ENCODE measurements at regions not wholly inside any gene's neighbourhood (a gene's known extent, or its start where the extent isn't known, plus 50 kb on each side); places are given as distances from the start of the nearest gene placed in this dataset.
"Not testable (repeated sequence)": the region's sequence is repeated elsewhere in the genome, so short reads cannot be mapped to it uniquely, and the experiment has no call there.

DNA sequence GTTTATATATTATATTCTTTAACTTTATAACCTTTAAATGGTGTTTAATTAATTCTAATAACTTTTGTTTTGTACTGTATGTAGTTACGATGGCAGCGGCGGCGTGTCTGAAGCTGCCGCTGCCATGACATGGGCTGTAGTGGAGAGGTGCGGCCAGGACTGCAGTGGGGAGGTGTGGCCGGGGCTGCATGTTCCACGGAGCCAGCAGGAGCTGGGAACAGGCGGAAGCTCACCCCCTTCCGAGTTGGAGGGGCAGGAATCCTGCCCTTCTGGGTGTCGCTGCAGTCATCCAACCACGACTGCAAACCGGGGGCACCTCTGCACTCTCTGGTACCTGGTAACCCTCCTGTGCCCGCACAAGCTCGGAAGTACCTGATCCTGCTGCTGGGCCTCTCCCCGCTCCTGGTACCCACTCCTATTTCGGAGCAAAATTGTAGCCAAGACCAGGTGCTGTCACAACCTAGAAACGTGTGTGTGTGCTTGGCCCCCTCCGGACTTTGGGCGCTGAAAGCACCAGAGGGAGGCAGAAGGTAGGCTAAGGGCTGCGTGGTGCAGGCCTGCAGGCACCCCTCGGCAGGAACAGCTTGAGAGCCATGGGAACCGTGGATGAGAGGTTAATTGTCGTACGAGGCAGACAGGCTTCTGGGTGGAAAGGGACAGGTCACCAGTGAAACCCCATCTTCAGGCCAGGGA, 1329.7 kb upstream of the SLC39A10 start:
- no peak for DNase-seq

GRCh38 chr2:194323740-194324139, 1333.3 kb upstream of the SLC39A10 start:
- DNase-seq = no peak

GRCh38 chr2:194320520-194320919, 1336.5 kb upstream of the SLC39A10 start:
- DNase-seq = no peak

- DNase-seq = no peak
These were observed 1337.6 kb upstream of the SLC39A10 start for GRCh38 chr2:194319222-194319992.

DNA sequence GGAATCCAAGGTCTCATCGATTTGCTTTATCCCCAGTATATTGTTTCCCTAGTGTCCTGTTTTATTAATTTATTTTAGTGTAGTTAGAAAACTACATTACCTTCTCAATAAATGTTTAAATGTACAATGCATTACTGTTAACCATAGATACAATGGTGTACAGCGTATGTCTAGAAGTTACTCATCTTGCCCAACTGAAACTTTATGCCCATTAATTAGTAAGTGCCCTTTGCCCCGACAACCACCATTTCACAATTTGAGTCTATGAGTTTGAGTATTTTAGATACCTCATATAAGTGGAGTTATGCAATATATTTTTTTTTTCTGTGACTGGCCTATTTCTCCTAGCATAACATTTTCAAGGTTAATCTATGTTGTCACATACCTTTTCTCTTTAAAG, 1343.0 kb upstream of the SLC39A10 start:
- DNase-seq = no peak

DNA sequence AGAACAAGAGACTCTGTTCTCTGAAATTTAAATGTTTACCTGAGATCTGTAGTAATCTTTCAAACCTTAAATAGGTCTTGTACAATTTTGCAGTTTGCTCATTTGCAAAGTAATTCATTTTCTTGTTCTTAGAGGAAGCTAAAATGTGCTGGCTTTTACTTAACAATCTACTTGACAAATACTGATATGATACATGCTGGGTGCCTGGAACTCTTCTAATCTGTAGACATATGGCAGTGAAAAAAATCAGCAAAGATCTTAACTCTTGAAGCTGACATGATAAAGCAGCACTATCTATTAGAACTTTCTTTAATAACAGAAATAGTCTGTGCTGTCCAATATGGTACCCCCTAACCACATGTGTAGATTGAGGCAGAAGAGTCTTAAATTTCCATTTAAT, 1352.8 kb upstream of the SLC39A10 start:
- no peak for DNase-seq

DNA sequence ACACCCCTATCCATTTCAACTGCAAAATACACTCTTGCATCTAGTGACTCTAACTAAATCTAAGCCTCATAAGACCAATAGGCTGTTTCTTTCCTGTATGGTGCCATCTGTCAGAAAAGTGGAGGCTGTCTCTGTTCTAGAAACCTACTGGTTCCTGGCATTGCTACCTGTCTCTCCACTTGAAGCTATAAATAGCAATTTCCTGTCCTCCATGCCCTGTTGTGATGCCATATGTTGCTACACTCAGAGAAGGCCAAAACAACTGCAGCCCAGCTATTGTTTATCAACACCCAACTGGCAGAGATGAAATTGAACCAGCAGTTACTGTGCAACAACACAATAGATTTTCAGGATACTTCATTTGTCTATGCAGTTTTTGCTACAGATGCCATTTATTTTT, 1355.1 kb upstream of the SLC39A10 start:
- no peak for DNase-seq

GRCh38 chr2:194294156-194294555, 1362.9 kb upstream of the SLC39A10 start:
- DNase-seq = no peak

GRCh38 chr2:194291104-194291503, 1365.9 kb upstream of the SLC39A10 start:
- DNase-seq = no peak

GRCh38 chr2:194289712-194290346, 1367.2 kb upstream of the SLC39A10 start:
- DNase-seq = no peak

GRCh38 chr2:194276667-194277066, 1380.4 kb upstream of the SLC39A10 start:
- not testable (repeated sequence) for DNase-seq

DNA sequence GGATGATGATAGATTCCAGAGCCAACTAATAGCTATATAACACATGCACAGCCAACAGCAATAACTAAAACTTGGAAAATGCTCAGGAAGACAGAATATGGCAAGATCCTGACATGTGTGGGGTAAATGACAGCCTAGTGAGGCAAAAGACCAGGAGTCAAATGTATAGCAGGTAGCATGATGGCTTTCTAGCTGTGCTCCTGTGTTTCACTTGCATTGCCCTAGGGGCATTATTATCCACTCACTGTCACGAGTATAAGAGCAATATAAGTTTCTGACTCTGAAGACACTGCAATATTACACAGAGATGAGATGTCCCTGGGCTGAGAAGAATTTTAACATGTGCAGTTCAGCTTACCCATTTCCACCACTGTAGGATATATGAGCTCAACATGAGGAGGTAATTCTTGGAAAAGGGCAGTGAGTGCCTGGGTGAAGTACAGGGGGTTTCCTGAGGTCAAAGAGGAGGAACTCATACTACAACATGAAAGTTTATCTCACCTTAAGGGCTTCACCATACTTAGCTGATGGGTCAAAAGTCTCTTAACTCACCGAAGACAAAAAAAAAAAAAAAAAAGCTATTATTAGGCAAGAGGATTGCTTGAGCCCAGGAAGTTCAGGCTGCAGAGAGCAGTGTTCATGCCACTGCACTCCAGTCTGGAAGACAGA, 1385.6 kb upstream of the SLC39A10 start:
- DNase-seq = no peak

GRCh38 chr2:194270648-194271047, 1386.4 kb upstream of the SLC39A10 start:
- DNase-seq = no peak

GRCh38 chr2:194264586-194264985, 1392.4 kb upstream of the SLC39A10 start:
- DNase-seq = no peak

DNA sequence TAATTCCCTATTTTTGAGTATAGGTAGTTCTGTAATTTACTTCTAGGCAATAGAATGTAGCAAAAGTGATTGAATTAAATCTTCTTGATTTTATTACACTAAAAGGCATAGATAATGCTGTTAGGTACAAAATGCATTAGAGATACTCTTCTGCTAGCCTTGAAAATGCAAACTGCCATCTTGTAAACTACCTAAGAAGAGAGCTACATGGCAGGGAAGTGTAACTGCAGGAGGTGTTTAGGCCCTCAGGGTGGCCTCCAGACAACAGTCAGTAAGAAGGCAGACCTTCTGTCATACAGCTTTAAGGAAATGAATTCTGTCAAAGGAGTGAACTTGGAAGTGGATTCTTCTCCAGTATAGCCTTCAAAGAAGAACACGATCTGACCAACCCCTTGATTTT, 1396.8 kb upstream of the SLC39A10 start:
- DNase-seq = no peak

- no peak for DNase-seq
These were observed 1399.9 kb upstream of the SLC39A10 start for GRCh38 chr2:194257095-194257494.

- DNase-seq = no peak
These were observed 1403.3 kb upstream of the SLC39A10 start for GRCh38 chr2:194253528-194254259.

GRCh38 chr2:194252127-194252526, 1404.9 kb upstream of the SLC39A10 start:
- no peak for DNase-seq

- no peak for DNase-seq
These were observed 1424.4 kb upstream of the SLC39A10 start for GRCh38 chr2:194232600-194232999.

- DNase-seq = no peak
These were observed 1433.8 kb upstream of the SLC39A10 start for GRCh38 chr2:194223218-194223617.

DNA sequence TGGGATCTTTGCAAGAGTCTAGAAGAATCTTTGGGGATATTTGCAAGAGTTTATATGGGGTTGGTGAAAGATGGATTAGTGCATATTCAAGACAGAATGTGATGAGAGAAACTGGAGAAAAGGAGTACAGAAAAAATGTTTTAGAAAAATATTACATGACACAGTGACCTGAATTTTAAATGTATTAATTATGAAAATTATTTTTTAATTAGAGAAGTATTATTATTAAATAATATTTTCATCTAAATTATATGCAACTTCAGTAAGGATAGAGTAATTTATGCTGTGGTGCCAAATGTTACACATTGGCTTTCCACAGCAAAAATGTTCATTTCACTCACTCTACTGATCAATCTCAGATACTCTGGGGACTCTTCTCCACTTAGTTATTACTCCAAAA, 1442.8 kb upstream of the SLC39A10 start:
- DNase-seq = no peak

DNA sequence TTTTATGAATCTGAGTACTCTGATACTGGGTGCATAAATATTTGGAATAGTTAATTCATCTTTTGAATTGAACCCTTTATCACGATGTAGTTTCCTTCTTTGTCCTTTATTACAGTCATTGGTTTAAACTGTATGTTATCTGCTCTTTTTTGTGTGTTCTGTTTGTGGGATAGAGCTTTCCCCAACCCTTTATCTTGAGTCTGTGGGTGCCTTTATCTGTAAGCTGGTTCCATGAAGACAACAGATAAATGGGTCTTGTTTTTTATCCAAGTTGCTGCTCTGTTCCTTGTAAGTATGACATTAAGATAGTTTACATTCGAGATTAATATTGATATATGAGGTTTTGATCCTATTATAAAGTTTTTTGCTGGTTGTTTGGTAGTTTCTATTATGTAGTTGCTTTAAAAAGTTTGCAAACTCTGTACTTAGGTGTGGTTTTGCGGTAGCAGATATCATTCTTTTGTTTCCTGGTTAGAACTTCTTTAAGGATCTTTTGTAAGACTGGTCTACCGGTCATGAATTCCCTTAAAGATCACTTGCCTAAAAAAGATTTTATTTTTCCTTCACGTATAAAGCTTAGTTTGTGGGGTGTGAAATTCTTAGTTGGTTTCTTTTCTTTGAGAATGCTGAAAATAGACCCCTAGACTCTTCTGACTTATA, 1451.3 kb upstream of the SLC39A10 start:
- no peak for DNase-seq
